ENCODE measurements at regions not wholly inside any gene's neighbourhood (a gene's known extent, or its start where the extent isn't known, plus 50 kb on each side); places are given as distances from the start of the nearest gene placed in this dataset.

DNA sequence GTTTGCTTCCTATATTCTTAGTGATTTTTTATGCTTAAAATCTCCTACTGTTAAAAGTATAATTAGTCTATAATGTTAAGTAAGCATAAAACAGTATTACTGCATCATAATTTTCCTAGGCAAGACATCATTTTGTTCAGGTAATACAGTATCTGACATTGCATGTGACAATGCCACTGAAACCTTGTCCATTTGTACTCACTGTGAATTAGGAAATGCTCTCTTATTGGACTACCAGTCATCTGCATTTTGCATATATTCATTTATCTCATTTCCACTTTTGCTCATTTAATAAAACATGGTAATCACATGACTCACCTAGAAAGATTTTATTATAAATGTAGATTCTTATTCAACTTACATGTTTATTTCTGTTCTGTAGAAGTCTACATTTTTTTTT, 379.1 kb downstream of the ETV1 start:
- Histone ChIP-seq H3K4me2 (no peak overlapping the region), H3F3A (replicated peaks; ENCODE audit: low read depth) (no peaks in the 10 kb centered on the region), H3K36me3 (ENCODE audit: insufficient read depth) (no peaks in the 10 kb centered on the region), H3K4me3 (no peak overlapping the region), H4K20me1 (replicated peaks; ENCODE audit: insufficient read depth) (no peaks in the 10 kb centered on the region), H2AFZ (no peak overlapping the region), H3K4me1 (ENCODE audit: insufficient read depth) (no peaks in the 10 kb centered on the region), H3K79me2 (replicated peaks; ENCODE audit: insufficient read depth) (no peaks in the 10 kb centered on the region), H3K27me3 (ENCODE audit: insufficient read depth) (no peaks in the 10 kb centered on the region), H3K27ac (ENCODE audit: low read depth) (no peak overlapping the region), H3K9me2 (ENCODE audit: insufficient read depth) (no peaks in the 10 kb centered on the region)
- DNase-seq (ENCODE audit: low spot score) (no peak), ATAC-seq (no peak)
- no peak overlapping the region for H3K27ac Mint-ChIP-seq
- H3K36me3 Mint-ChIP-seq (ENCODE audit: low read depth), result peaks cover 15% of the 10 kb centered on the region
- peaks cover 20% of the 10 kb centered on the region for H3K9me3 Mint-ChIP-seq
- H3K4me1 Mint-ChIP-seq, result no peaks in the 10 kb centered on the region
- peaks cover 1% of the 10 kb centered on the region for H3K27me3 Mint-ChIP-seq (ENCODE audit: insufficient read depth, low read depth, poor library complexity)
- no peak overlapping the region for H3K4me3 Mint-ChIP-seq
- no peak for TF ChIP-seq REST (IDR thresholded peaks at IDR 0.05; ENCODE audit: unreplicated experiment)
- TF ChIP-seq ZNF462 (CRISPR knock-in tag; IDR thresholded peaks at IDR 0.05), result no peak
- no peak for TF ChIP-seq ZNF331 (CRISPR knock-in tag; IDR thresholded peaks at IDR 0.05; ENCODE audit: low read depth)
- no peak for TF ChIP-seq STAT1 (IDR thresholded peaks at IDR 0.05; ENCODE audit: unreplicated experiment)
- TF ChIP-seq CREB1 (CRISPR knock-in tag; IDR thresholded peaks at IDR 0.05; ENCODE audit: low read depth), result no peak
- TF ChIP-seq EZH2phosphoT487 (IDR thresholded peaks at IDR 0.05; ENCODE audit: unreplicated experiment), result no peak
- TF ChIP-seq ZNF114 (CRISPR knock-in tag; IDR thresholded peaks at IDR 0.05), result no peak
- no peak for TF ChIP-seq JUNB (IDR thresholded peaks at IDR 0.05; ENCODE audit: unreplicated experiment)
- no peak for TF ChIP-seq NANOG (IDR thresholded peaks at IDR 0.05; ENCODE audit: borderline replicate concordance)
- TF ChIP-seq CTCF (conservative IDR thresholded peaks at IDR 0.05; ENCODE audit: low read depth in 2 of 2), result no peak
- TF ChIP-seq ETS1 (IDR thresholded peaks at IDR 0.05), result no peak
- TF ChIP-seq POLR2AphosphoS5 (IDR thresholded peaks at IDR 0.05; ENCODE audit: low read depth), result no peak
- no peak for TF ChIP-seq EZH2 (IDR thresholded peaks at IDR 0.05; ENCODE audit: low read depth, unreplicated experiment)

All from GM23338 (cell line).